HG02938 (cell line): ENCODE measurements at regions not wholly inside any gene's neighbourhood (a gene's known extent, or its start where the extent isn't known, plus 50 kb on each side); places are given as distances from the start of the nearest gene placed in this dataset.
"Not testable (repeated sequence)": the region's sequence is repeated elsewhere in the genome, so short reads cannot be mapped to it uniquely, and the experiment has no call there.

Source experiments
- ATAC-seq: cut with Tn5 transposase; IDR thresholded peaks from one replicate; pipeline ENCODE4 v1.9.1; 2021; ENCODE audit warnings: mild to moderate bottlenecking, moderate library complexity; ENCODE audit not compliant: unreplicated experiment

GRCh38 chr14:105581551-105582341 lies 55.4 kb downstream of the TMEM121 start:
- no peak for ATAC-seq

GRCh38 chr14:105582639-105583038 lies 56.3 kb downstream of the TMEM121 start:
- no peak for ATAC-seq

- ATAC-seq: not testable (repeated sequence)
Measured at GRCh38 chr14:105583914-105584313, 57.5 kb downstream of the TMEM121 start.

GRCh38 chr14:105585290-105585689 lies 58.9 kb downstream of the TMEM121 start:
- not testable (repeated sequence) for ATAC-seq

GRCh38 chr14:105585722-105586121 lies 59.3 kb downstream of the TMEM121 start:
- ATAC-seq: not testable (repeated sequence)

- ATAC-seq: not testable (repeated sequence)
Measured at GRCh38 chr14:105586144-105586872, 59.9 kb downstream of the TMEM121 start.

- ATAC-seq: not testable (repeated sequence)
Measured at GRCh38 chr14:105587034-105587433, 60.7 kb downstream of the TMEM121 start.

- ATAC-seq: not testable (repeated sequence)
Measured at GRCh38 chr14:105587482-105588235, 61.3 kb downstream of the TMEM121 start.

GRCh38 chr14:105588236-105588860 lies 62.0 kb downstream of the TMEM121 start:
- no peak for ATAC-seq

- ATAC-seq: no peak
Measured at GRCh38 chr14:105589161-105589925, 63.0 kb downstream of the TMEM121 start.

- not testable (repeated sequence) for ATAC-seq
Measured at GRCh38 chr14:105589926-105590185, 63.5 kb downstream of the TMEM121 start.

GRCh38 chr14:105591052-105591451 lies 64.7 kb downstream of the TMEM121 start:
- ATAC-seq: no peak

GRCh38 chr14:105591792-105592341 lies 65.5 kb downstream of the TMEM121 start:
- not testable (repeated sequence) for ATAC-seq

GRCh38 chr14:105592646-105593045 lies 66.3 kb downstream of the TMEM121 start:
- ATAC-seq: not testable (repeated sequence)

GRCh38 chr14:105595346-105595745 lies 69.0 kb downstream of the TMEM121 start:
- not testable (repeated sequence) for ATAC-seq

- not testable (repeated sequence) for ATAC-seq
Measured at GRCh38 chr14:105596374-105596773, 70.0 kb downstream of the TMEM121 start.

- ATAC-seq: not testable (repeated sequence)
Measured at GRCh38 chr14:105598040-105598763, 71.8 kb downstream of the TMEM121 start.

GRCh38 chr14:105598925-105599586 lies 72.7 kb downstream of the TMEM121 start:
- not testable (repeated sequence) for ATAC-seq
